GM18909 (cell line): ENCODE measurements at regions not wholly inside any gene's neighbourhood (a gene's known extent, or its start where the extent isn't known, plus 50 kb on each side); places are given as distances from the start of the nearest gene placed in this dataset.

Experiments
- ATAC-seq: cut with Tn5 transposase; IDR thresholded peaks from one replicate; pipeline ENCODE4 v1.9.1; 2021; ENCODE audit warnings: mild to moderate bottlenecking; ENCODE audit not compliant: unreplicated experiment, poor library complexity

- peak; percentile 48 for ATAC-seq
Measured at GRCh38 chr13:99436686-99437416, 64.4 kb upstream of the TM9SF2 start.

GRCh38 chr13:99439048-99439447, 62.2 kb upstream of the TM9SF2 start:
- no peak for ATAC-seq

- ATAC-seq, result no peak
Measured at GRCh38 chr13:99439850-99440604, 61.2 kb upstream of the TM9SF2 start.

- ATAC-seq, result peak; percentile 44
Measured at GRCh38 chr13:99442273-99442895, 58.9 kb upstream of the TM9SF2 start.

- no peak for ATAC-seq
Measured at GRCh38 chr13:99446242-99446641, 55.0 kb upstream of the TM9SF2 start.

GRCh38 chr13:99448546-99448945, 52.7 kb upstream of the TM9SF2 start:
- ATAC-seq, result no peak

GRCh38 chr13:99450416-99450815, 50.9 kb upstream of the TM9SF2 start:
- ATAC-seq, result no peak
